HFFc6 (cell line): ENCODE measurements at regions not wholly inside any gene's neighbourhood (a gene's known extent, or its start where the extent isn't known, plus 50 kb on each side); places are given as distances from the start of the nearest gene placed in this dataset.

Experiments
- DNase-seq: peaks from one replicate; pipeline ENCODE4 v3.0.0-alpha.2; 2018
- H3K27ac Mint-ChIP-seq: 2 replicates; pipeline ENCODE4 v1.8.0; 2020; ENCODE audit warnings: mild to moderate bottlenecking, mixed read lengths
- H3K27me3 Mint-ChIP-seq: 2 replicates; pipeline ENCODE4 v1.8.0; 2021; ENCODE audit warnings: mild to moderate bottlenecking, moderate library complexity, mixed read lengths; ENCODE audit not compliant: insufficient read depth
- H3K36me3 Mint-ChIP-seq: 2 replicates; pipeline ENCODE4 v1.8.0; 2021; ENCODE audit warnings: low read depth, mixed read lengths
- H3K4me1 Mint-ChIP-seq: 2 replicates; pipeline ENCODE4 v1.8.0; 2020; ENCODE audit warnings: low read depth, mixed read lengths
- H3K4me3 Mint-ChIP-seq: 2 replicates; pipeline ENCODE4 v1.8.0; 2020; ENCODE audit warnings: mild to moderate bottlenecking, moderate library complexity, mixed read lengths
- H3K9me3 Mint-ChIP-seq: 2 replicates; pipeline ENCODE4 v1.8.0; 2020; ENCODE audit warnings: mild to moderate bottlenecking, mixed read lengths
- CTCF ChIP-seq: fragments of 200-600 bp; sonication (generic); IDR thresholded peaks from 2 replicates; pipeline ENCODE4 v1.5.0; 2021; ENCODE audit warnings: antibody characterized with exemption, mild to moderate bottlenecking

- Mint-ChIP-seq H3K4me3 (no peak overlapping the region), H3K9me3 (peaks cover 18% of the 10 kb centered on the region), H3K36me3 (no peaks in the 10 kb centered on the region), H3K27me3 (no peaks in the 10 kb centered on the region), H3K4me1 (no peaks in the 10 kb centered on the region), H3K27ac (no peak overlapping the region)
- no peak for DNase-seq
- TF ChIP-seq CTCF = no peak
These were observed 97.5 kb upstream of the STAC start for GRCh38 chr3:36282766-36283165.

DNA sequence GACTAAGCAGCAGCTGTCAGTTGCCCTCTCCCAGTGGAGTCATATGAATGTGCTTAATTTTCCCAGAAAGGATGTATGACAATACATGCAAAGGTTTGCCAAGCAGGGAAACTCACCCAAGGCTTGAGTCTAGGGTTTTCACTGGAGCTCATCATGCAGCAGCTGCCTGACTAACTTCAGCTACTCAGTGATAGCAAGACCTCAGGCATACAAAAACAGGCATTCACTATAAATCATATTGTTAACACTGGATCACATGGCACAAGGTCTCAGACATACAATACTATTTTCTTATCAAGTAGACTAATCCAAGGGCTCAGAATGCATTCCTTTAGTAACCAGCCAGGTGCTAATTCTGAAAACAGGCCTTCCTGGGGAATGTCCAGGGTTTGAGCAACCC is 85.0 kb upstream of the STAC start:
- Mint-ChIP-seq H3K27me3 (no peaks in the 10 kb centered on the region; the same call in 1 of the 2 replicates), H3K36me3 (no peaks in the 10 kb centered on the region), H3K4me3 (no peak overlapping the region), H3K4me1 (no peaks in the 10 kb centered on the region), H3K9me3 (peaks cover 48% of the 10 kb centered on the region), H3K27ac (no peak overlapping the region)
- TF ChIP-seq CTCF = no peak
- DNase-seq = no peak

GRCh38 chr3:36297195-36297594 is 83.1 kb upstream of the STAC start:
- Mint-ChIP-seq H3K4me1 (no peaks in the 10 kb centered on the region), H3K27ac (no peak overlapping the region), H3K9me3 (peaks cover 52% of the 10 kb centered on the region), H3K27me3 (no peaks in the 10 kb centered on the region; the same call in 1 of the 2 replicates), H3K36me3 (no peaks in the 10 kb centered on the region), H3K4me3 (no peak overlapping the region)
- TF ChIP-seq CTCF = no peak
- DNase-seq = no peak

- Mint-ChIP-seq H3K27ac (no peak overlapping the region), H3K27me3 (no peaks in the 10 kb centered on the region; the same call in 1 of the 2 replicates), H3K36me3 (no peaks in the 10 kb centered on the region), H3K9me3 (peaks cover 56% of the 10 kb centered on the region), H3K4me3 (no peak overlapping the region), H3K4me1 (no peaks in the 10 kb centered on the region)
- DNase-seq = no peak
- no peak for TF ChIP-seq CTCF
These were observed 82.1 kb upstream of the STAC start for GRCh38 chr3:36298188-36298587.

DNA sequence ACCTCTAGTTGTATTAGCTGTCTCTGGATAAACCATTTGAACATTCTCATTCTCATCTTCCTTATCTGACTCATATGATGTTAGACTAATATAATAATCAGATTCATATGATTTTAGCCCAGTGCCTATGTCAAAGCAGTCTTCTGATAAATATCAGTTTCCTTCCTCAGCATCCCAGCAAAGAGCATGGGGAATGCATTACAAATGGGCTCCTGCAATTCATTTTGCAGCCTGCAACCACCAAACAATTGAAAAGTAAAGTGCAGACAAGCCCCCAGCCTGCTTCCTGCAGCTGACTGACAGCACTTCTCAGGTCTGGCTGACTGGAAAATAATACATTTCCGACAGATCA is 78.2 kb upstream of the STAC start:
- no peaks in the 10 kb centered on the region for H3K4me1 Mint-ChIP-seq
- no peak for DNase-seq
- no peak overlapping the region for H3K4me3 Mint-ChIP-seq
- H3K9me3 Mint-ChIP-seq = peaks cover 50% of the 10 kb centered on the region
- H3K36me3 Mint-ChIP-seq = no peaks in the 10 kb centered on the region
- TF ChIP-seq CTCF = no peak
- no peaks in the 10 kb centered on the region for H3K27me3 Mint-ChIP-seq
- H3K27ac Mint-ChIP-seq = no peak overlapping the region

GRCh38 chr3:36302626-36303025 is 77.7 kb upstream of the STAC start:
- no peak overlapping the region for H3K27ac Mint-ChIP-seq
- H3K4me3 Mint-ChIP-seq = no peak overlapping the region
- TF ChIP-seq CTCF = no peak
- DNase-seq = no peak
- H3K9me3 Mint-ChIP-seq = peaks cover 49% of the 10 kb centered on the region
- H3K27me3 Mint-ChIP-seq = no peaks in the 10 kb centered on the region
- no peaks in the 10 kb centered on the region for H3K4me1 Mint-ChIP-seq
- no peaks in the 10 kb centered on the region for H3K36me3 Mint-ChIP-seq
